Lung (tissue), 11 donors: ENCODE measurements at regions not wholly inside any gene's neighbourhood (a gene's known extent, or its start where the extent isn't known, plus 50 kb on each side); places are given as distances from the start of the nearest gene placed in this dataset.

Source experiments
- ATAC-seq: fragments of 200-7000 bp; cut with Tn5 transposase; one replicate; pipeline ENCODE4 v1.9.1; 2020; ENCODE audit warnings: moderate number of reproducible peaks; ENCODE audit not compliant: insufficient read depth, low FRiP score
- DNase-seq, 3 donors: peaks; one replicate each; pipeline ENCODE4 v3.0.0-alpha.2; 2013 to 2017
- H3K27ac ChIP-seq, 2 donors: one replicate each; pipeline ENCODE4 v1.5.1; 2013; ENCODE audit warnings: mild to moderate bottlenecking in 2 of 2, moderate library complexity in 2 of 2, control low read depth in 1 of 2, inconsistent platforms in 1 of 2, low read depth in 1 of 2, low read length in 1 of 2
- H3K27me3 ChIP-seq, 3 donors: one replicate each; pipeline ENCODE4 v1.5.1; 2013; ENCODE audit warnings: low read length in 2 of 3; ENCODE audit not compliant: control insufficient read depth in 3 of 3, insufficient read depth in 3 of 3
- H3K36me3 ChIP-seq, 4 donors: one replicate each; pipeline ENCODE4 v1.5.1; 2013; ENCODE audit warnings: low read length in 4 of 4, mild to moderate bottlenecking in 1 of 4, moderate library complexity in 1 of 4; ENCODE audit not compliant: control insufficient read depth in 4 of 4, insufficient read depth in 4 of 4
- H3K4me1 ChIP-seq, 5 donors: one replicate each; pipeline ENCODE4 v1.5.1; 2013; ENCODE audit warnings: low read length in 5 of 5, mild to moderate bottlenecking in 2 of 5, moderate library complexity in 1 of 5; ENCODE audit not compliant: control insufficient read depth in 5 of 5, insufficient read depth in 5 of 5
- H3K4me3 ChIP-seq: one replicate; pipeline ENCODE4 v1.5.1; 2013; ENCODE audit warnings: mild to moderate bottlenecking, control low read depth, moderate library complexity
- H3K9ac ChIP-seq, 2 donors: one replicate each; pipeline ENCODE4 v1.5.1; 2013; ENCODE audit warnings: low read length in 2 of 2, control low read depth in 1 of 2; ENCODE audit not compliant: insufficient read depth in 1 of 2
- H3K9me3 ChIP-seq, 4 donors: one replicate each; pipeline ENCODE4 v1.5.1; 2013; ENCODE audit warnings: low read length in 3 of 4, mild to moderate bottlenecking in 1 of 4, moderate library complexity in 1 of 4; ENCODE audit not compliant: control insufficient read depth in 4 of 4, insufficient read depth in 3 of 4
- WGBS, 2 donors: extraction: QIAGEN DNeasy Blood & Tissue Kit; methylation state at CpG; one replicate each; pipeline ENCODE4 v1.1.7; 2013; 5-methylcytosine and 5-hydroxymethylcytosine counted together
- TF ChIP-seq, protein P1 (sequence below): IDR thresholded peaks from 2 replicates; pipeline ENCODE4 v1.5.1; 2012; ENCODE audit warnings: mild to moderate bottlenecking; ENCODE audit errors: control extremely low read depth, extremely low read depth
- donor health status: control.
- donor health status: control.
- donor health status: Bipolar disorder and iron deficiency.
- donor health status: healthy.
- donor health status: DM: yes; HTN: yes; CAD: no.

DNA sequence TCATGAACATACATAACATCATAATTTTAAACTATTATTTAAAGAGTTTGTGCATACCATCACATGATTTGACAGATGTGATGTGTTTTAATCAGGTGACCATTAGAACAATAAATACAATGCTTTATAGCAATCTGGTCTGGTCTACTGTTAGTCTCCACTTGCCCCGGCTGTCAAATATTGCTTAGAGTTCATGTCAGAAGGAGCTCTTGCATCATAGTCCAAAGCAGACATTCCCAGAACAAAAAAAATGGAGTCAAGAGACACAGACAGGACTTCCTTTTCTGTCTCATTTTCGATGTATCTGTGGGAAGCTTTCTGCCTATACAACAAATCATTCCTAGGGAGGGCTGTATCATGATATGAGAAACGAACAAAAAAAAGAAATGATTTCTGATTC, 979.2 kb upstream of the WWC1 start:
- no peak for DNase-seq
- ATAC-seq: no peak
- Histone ChIP-seq H3K9ac (no peak overlapping the region), H3K36me3 (no peaks in the 10 kb centered on the region), H3K9me3 (no peaks in the 10 kb centered on the region), H3K4me3 (no peak overlapping the region), H3K27ac (no peak overlapping the region), H3K4me1 (peaks cover 0 to 7% (median 0%) of the 10 kb centered on the region in 5 donors), H3K27me3 (no peaks in the 10 kb centered on the region)
- TF ChIP-seq, protein P1, sequence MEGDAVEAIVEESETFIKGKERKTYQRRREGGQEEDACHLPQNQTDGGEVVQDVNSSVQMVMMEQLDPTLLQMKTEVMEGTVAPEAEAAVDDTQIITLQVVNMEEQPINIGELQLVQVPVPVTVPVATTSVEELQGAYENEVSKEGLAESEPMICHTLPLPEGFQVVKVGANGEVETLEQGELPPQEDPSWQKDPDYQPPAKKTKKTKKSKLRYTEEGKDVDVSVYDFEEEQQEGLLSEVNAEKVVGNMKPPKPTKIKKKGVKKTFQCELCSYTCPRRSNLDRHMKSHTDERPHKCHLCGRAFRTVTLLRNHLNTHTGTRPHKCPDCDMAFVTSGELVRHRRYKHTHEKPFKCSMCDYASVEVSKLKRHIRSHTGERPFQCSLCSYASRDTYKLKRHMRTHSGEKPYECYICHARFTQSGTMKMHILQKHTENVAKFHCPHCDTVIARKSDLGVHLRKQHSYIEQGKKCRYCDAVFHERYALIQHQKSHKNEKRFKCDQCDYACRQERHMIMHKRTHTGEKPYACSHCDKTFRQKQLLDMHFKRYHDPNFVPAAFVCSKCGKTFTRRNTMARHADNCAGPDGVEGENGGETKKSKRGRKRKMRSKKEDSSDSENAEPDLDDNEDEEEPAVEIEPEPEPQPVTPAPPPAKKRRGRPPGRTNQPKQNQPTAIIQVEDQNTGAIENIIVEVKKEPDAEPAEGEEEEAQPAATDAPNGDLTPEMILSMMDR: no peak
- WGBS, 2 donors: 62 to 63% methylated on average over 3 of the region's 3 CpGs

DNA sequence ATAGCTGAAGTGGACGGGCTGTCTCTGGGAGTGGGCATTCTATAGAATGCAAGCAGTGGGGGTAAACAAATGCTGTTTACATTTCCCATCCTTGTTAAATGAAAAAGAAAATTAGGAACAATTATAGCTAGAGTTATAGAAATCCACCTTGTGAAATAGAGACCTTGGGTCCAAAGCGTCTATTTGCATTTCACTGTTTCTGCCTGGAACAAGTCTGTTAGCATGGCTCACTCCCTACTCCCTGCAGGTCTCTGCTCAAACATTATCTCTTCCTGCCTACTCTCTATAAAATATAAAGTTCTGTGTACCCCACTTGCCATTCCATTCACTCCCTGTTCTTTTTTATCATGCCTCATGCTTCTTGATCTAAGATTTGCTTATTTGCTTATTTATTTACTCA, 975.7 kb upstream of the WWC1 start:
- no peaks in the 10 kb centered on the region for H3K4me1 ChIP-seq
- no peak overlapping the region for H3K9ac ChIP-seq
- ATAC-seq (no peak), DNase-seq (no peak)
- no peak overlapping the region for H3K27ac ChIP-seq
- H3K36me3 ChIP-seq: no peaks in the 10 kb centered on the region
- H3K27me3 ChIP-seq: no peaks in the 10 kb centered on the region
- WGBS, 2 donors: 77 to 89% methylated on average over 2 of the region's 2 CpGs
- TF ChIP-seq, protein P1: no peak
- H3K4me3 ChIP-seq: no peak overlapping the region
- H3K9me3 ChIP-seq: no peaks in the 10 kb centered on the region

DNA sequence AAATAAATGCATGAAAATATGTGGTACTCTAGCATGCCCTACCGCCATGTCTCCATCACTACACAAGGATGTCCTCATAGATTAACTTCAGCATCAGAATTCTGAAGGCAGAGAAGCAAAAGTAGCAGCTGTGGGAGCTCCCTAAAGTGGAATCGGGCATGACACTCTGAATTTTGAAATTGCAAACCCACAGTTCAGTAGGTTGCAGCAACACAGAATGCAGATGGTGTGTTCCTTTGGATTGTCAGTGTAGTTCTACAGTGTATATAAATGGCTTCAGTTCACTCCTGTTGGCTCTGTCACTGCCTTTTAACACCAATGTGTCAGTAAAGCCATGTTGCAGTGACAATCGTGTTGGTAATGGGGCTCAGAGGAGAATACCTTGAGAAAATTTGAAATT, 973.6 kb upstream of the WWC1 start:
- 70 to 76% methylated on average over 3 of the region's 3 CpGs for WGBS, 2 donors
- no peaks in the 10 kb centered on the region for H3K36me3 ChIP-seq
- TF ChIP-seq, protein P1: no peak
- no peak for DNase-seq
- no peak overlapping the region for H3K4me3 ChIP-seq
- no peaks in the 10 kb centered on the region for H3K4me1 ChIP-seq
- H3K27me3 ChIP-seq: no peaks in the 10 kb centered on the region
- no peak overlapping the region for H3K9ac ChIP-seq
- ATAC-seq: no peak
- H3K9me3 ChIP-seq: no peaks in the 10 kb centered on the region
- H3K27ac ChIP-seq: no peak overlapping the region

DNA sequence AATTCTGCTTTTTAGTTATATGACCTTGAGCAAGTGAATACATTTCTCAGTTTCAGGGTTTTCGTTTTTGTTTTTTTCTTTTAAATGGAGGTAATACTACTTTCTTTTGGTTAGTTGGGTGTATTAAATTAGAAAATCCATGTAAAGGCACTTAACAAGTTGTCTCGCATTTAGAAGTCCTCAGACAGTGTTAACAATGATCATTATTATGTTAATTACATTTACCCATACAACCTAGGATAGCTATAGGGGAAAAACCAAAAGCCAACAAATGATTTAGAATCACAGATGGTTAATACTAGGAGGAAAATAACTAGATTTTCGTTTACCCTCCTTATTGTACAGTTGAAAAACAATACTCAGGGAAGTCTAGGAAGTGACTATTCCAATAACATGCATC, 972.2 kb upstream of the WWC1 start:
- DNase-seq: no peak

More for the DNA sequence above, 972.2 kb upstream of the WWC1 start:
- no peaks in the 10 kb centered on the region for H3K4me1 ChIP-seq
- H3K9ac ChIP-seq: no peak overlapping the region
- TF ChIP-seq, protein P1: no peak
- no peaks in the 10 kb centered on the region for H3K27me3 ChIP-seq
- no peak overlapping the region for H3K27ac ChIP-seq
- no peak for ATAC-seq
- H3K9me3 ChIP-seq: no peaks in the 10 kb centered on the region
- no peak overlapping the region for H3K4me3 ChIP-seq
- WGBS, 2 donors: 67 to 68% methylated on average over 3 of the region's 3 CpGs
- no peaks in the 10 kb centered on the region for H3K36me3 ChIP-seq
